ENCODE measurements at regions not wholly inside any gene's neighbourhood (a gene's known extent, or its start where the extent isn't known, plus 50 kb on each side); places are given as distances from the start of the nearest gene placed in this dataset.

- TF ChIP-seq POLR2AphosphoS5 (IDR thresholded peaks at IDR 0.05; ENCODE audit: low read depth, low read length): no peak
- TF ChIP-seq SIN3A (IDR thresholded peaks at IDR 0.05; ENCODE audit: borderline replicate concordance, insufficient read depth, low read length): no peak
- no peak for TF ChIP-seq TAF1 (IDR thresholded peaks at IDR 0.05; ENCODE audit: borderline replicate concordance, insufficient read depth, low read length)
- no peak for TF ChIP-seq FOXP2 (optimal IDR thresholded peaks at IDR 0.05; ENCODE audit: borderline replicate concordance, extremely low read depth, extremely low read length, insufficient read depth)
- TF ChIP-seq, protein P1, sequence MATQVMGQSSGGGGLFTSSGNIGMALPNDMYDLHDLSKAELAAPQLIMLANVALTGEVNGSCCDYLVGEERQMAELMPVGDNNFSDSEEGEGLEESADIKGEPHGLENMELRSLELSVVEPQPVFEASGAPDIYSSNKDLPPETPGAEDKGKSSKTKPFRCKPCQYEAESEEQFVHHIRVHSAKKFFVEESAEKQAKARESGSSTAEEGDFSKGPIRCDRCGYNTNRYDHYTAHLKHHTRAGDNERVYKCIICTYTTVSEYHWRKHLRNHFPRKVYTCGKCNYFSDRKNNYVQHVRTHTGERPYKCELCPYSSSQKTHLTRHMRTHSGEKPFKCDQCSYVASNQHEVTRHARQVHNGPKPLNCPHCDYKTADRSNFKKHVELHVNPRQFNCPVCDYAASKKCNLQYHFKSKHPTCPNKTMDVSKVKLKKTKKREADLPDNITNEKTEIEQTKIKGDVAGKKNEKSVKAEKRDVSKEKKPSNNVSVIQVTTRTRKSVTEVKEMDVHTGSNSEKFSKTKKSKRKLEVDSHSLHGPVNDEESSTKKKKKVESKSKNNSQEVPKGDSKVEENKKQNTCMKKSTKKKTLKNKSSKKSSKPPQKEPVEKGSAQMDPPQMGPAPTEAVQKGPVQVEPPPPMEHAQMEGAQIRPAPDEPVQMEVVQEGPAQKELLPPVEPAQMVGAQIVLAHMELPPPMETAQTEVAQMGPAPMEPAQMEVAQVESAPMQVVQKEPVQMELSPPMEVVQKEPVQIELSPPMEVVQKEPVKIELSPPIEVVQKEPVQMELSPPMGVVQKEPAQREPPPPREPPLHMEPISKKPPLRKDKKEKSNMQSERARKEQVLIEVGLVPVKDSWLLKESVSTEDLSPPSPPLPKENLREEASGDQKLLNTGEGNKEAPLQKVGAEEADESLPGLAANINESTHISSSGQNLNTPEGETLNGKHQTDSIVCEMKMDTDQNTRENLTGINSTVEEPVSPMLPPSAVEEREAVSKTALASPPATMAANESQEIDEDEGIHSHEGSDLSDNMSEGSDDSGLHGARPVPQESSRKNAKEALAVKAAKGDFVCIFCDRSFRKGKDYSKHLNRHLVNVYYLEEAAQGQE (IDR thresholded peaks at IDR 0.05; ENCODE audit: insufficient read depth in 1 of 2, low read depth in 2 of 2, low read length in 2 of 2): no peak
Observed at GRCh38 chr18:67621049-67621713, 104.7 kb upstream of the DSEL start.

- TF ChIP-seq FOXP2 (optimal IDR thresholded peaks at IDR 0.05; ENCODE audit: borderline replicate concordance, extremely low read depth, extremely low read length, insufficient read depth) (no peak), TAF1 (IDR thresholded peaks at IDR 0.05; ENCODE audit: borderline replicate concordance, insufficient read depth, low read length) (no peak), SIN3A (IDR thresholded peaks at IDR 0.05; ENCODE audit: borderline replicate concordance, insufficient read depth, low read length) (no peak), POLR2AphosphoS5 (IDR thresholded peaks at IDR 0.05; ENCODE audit: low read depth, low read length) (no peak)
- TF ChIP-seq, protein P1 (IDR thresholded peaks at IDR 0.05; ENCODE audit: insufficient read depth in 1 of 2, low read depth in 2 of 2, low read length in 2 of 2): no peak
Observed at GRCh38 chr18:67618061-67618460, 101.5 kb upstream of the DSEL start.

DNA sequence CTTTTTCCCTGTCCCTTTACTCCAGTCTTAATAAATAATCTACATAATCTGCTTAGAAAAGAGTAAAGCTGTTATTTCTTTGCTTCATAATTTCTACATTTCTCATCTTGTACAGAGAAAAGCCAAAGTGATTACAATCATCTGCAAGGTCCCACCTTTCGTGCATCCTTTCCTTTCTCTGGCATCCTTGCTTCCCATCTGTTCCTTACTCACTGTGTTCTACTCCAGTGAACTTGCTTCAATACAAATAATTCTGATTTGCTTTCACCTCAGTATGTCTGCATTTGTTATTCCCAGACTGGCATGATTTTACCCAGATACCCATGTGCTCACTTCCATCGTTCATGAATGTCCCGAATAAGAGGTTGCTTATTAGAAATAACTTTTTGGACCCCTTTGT, 99.4 kb upstream of the DSEL start:
- TF ChIP-seq POLR2AphosphoS5 (IDR thresholded peaks at IDR 0.05; ENCODE audit: low read depth, low read length) (no peak), TAF1 (IDR thresholded peaks at IDR 0.05; ENCODE audit: borderline replicate concordance, insufficient read depth, low read length) (no peak), SIN3A (IDR thresholded peaks at IDR 0.05; ENCODE audit: borderline replicate concordance, insufficient read depth, low read length) (no peak), FOXP2 (optimal IDR thresholded peaks at IDR 0.05; ENCODE audit: borderline replicate concordance, extremely low read depth, extremely low read length, insufficient read depth) (no peak)
- TF ChIP-seq, protein P1 (IDR thresholded peaks at IDR 0.05; ENCODE audit: insufficient read depth in 1 of 2, low read depth in 2 of 2, low read length in 2 of 2): no peak

GRCh38 chr18:67613731-67614130, 97.2 kb upstream of the DSEL start:
- TF ChIP-seq SIN3A (IDR thresholded peaks at IDR 0.05; ENCODE audit: borderline replicate concordance, insufficient read depth, low read length) (no peak), TAF1 (IDR thresholded peaks at IDR 0.05; ENCODE audit: borderline replicate concordance, insufficient read depth, low read length) (no peak)

GRCh38 chr18:67612281-67612680, 95.8 kb upstream of the DSEL start:
- TF ChIP-seq POLR2AphosphoS5 (IDR thresholded peaks at IDR 0.05; ENCODE audit: low read depth, low read length) (no peak), SIN3A (IDR thresholded peaks at IDR 0.05; ENCODE audit: borderline replicate concordance, insufficient read depth, low read length) (no peak), FOXP2 (optimal IDR thresholded peaks at IDR 0.05; ENCODE audit: borderline replicate concordance, extremely low read depth, extremely low read length, insufficient read depth) (no peak), TAF1 (IDR thresholded peaks at IDR 0.05; ENCODE audit: borderline replicate concordance, insufficient read depth, low read length) (no peak)
- TF ChIP-seq, protein P1 (IDR thresholded peaks at IDR 0.05; ENCODE audit: insufficient read depth in 1 of 2, low read depth in 2 of 2, low read length in 2 of 2): no peak
